Left renal cortex interstitium (tissue), 4 donors: ENCODE measurements at regions not wholly inside any gene's neighbourhood (a gene's known extent, or its start where the extent isn't known, plus 50 kb on each side); places are given as distances from the start of the nearest gene placed in this dataset.
"Not testable (repeated sequence)": the region's sequence is repeated elsewhere in the genome, so short reads cannot be mapped to it uniquely, and the experiment has no call there.

ENCODE experiments used
- DNase-seq, 4 donors: peaks; one replicate each; pipeline ENCODE4 v3.0.0-alpha.2; 2013; ENCODE audit warnings: low read depth in 4 of 4, low spot score in 2 of 4, missing footprints in 1 of 4

DNA sequence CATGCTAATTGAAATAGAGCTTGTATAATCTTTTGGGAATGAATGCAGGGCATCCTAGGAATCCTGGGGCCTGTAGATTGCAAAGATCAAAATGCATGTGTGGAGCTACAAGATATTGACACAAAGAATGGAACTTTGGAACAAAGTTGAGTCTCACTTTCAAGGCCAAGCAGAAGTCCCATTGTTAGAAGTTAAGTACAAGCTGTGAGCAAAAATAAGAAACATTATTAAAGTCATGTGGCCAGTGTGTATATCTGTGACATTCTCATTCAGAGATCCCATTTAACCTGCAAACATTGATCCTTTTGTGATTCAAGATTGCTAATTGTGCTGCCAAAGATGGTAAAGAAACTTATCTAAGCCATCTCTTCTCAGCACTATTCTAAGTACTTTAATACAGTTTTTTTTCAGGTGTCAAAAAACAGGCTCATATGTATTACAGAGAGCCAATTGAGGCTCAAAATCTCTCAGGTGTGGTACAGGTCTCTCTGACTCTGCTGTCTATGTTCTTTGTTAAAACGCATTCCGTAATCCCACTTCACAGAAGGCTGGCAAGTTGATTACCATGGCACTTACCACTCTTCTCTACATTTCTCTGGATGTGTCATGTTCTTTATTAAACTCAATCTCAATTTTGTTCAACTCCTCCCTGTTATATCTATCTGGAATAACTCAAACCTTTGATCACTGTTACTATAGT lies 704.4 kb upstream of the NEGR1 start:
- no peak for DNase-seq

- not testable (repeated sequence) for DNase-seq
Measured at GRCh38 chr1:72985024-72985423, 702.7 kb upstream of the NEGR1 start.

DNA sequence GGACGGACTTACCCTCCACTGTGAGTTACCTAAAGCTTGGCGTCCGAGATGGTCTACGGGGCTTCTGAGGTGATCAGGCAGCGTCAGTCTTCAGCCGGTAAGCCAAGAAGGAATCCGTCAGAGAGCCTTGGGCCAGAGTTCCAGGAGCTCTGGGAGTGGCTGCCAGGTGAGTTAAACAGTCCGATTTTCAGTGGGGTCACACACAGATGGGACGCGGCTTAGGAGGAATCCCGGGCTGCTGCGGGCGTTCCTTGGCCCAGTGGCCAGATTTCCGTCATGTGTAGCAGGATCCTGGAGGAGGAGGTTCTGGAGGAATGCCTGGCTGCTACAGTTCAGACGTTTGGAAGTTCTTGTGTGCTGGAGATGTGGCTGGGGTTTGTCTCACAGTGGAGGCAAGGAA lies 700.7 kb upstream of the NEGR1 start:
- DNase-seq = not testable (repeated sequence)

GRCh38 chr1:72969461-72969860 lies 687.1 kb upstream of the NEGR1 start:
- DNase-seq = no peak

DNA sequence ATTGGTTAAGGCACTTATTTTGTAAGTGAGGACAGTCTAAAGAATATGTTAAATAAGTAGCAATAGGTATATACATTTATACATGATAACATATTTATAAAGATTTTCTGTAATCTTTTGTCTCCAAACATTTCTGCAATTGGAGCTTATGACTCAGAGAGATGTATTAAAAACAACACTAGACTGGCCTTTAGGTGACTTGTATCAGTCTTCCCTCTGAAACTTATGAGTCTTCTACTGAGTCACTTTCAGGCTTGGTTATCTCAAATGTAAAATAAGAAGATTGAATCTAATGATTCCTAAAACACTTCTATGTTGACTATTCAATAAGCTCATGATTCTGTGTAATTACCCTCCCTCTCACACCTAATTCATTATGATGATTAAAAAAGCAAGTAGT lies 672.6 kb upstream of the NEGR1 start:
- no peak for DNase-seq

DNA sequence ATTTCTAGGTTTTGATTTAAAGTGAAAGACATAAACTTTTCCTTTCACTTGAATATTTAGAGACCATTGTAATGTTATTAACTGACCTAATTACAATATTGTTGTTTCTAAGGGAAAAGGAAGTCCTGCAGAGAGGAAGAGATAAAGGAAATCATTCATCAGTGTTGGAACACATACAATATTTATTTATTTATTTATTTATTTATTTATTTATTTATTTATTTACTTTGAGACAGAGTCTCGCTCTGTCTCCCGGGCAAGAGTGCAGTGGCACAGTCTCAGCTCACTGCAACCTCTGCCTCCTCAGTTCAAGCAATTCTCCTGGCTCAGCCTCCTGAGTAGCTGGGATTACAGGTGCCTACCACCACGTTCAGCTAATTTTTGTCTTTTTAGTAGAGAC lies 668.6 kb upstream of the NEGR1 start:
- DNase-seq = not testable (repeated sequence)

GRCh38 chr1:72946903-72947499 lies 664.7 kb upstream of the NEGR1 start:
- no peak for DNase-seq

DNA sequence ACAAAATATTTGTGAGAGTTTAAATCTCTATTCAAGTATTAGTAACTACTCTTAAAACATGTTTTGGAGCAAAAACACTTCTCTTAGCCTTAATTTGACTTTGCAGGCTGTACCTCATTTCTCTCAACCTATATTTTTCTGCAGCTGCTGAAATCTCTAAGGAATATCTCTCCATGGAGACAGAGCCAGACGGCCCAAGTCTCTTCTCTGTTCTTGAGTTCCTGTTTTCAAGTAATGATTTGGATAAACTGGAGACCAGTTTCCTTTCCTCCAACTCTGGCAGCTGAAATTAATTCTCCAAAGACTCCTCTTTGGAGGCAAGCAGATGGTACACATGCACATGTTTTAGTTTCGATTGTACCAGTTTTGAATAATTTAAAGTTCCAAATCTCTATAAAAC lies 659.7 kb upstream of the NEGR1 start:
- DNase-seq = no peak

- no peak for DNase-seq
Measured at GRCh38 chr1:72938408-72938807, 656.1 kb upstream of the NEGR1 start.

GRCh38 chr1:72937905-72938304 lies 655.6 kb upstream of the NEGR1 start:
- DNase-seq = no peak

DNA sequence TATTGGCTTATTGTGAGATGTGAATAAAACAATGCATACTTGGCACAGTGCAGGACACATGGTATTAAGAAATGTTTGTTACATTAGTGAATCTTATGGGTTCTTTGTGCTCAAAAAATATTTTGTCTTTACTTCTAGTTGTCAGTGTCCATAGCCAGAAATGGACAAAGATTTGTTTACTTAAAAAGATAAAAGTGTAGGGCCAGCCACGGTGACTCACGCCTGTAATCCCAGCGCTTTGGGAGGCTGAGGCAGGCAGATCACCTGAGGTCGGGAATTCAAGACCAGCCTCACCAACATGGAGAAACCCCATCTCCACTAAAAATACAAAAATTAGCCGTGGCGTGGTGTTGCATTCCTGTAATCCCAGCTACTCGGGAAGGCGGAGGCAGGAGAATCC lies 654.6 kb upstream of the NEGR1 start:
- no peak for DNase-seq

GRCh38 chr1:72936151-72936740 lies 653.9 kb upstream of the NEGR1 start:
- no peak for DNase-seq

DNA sequence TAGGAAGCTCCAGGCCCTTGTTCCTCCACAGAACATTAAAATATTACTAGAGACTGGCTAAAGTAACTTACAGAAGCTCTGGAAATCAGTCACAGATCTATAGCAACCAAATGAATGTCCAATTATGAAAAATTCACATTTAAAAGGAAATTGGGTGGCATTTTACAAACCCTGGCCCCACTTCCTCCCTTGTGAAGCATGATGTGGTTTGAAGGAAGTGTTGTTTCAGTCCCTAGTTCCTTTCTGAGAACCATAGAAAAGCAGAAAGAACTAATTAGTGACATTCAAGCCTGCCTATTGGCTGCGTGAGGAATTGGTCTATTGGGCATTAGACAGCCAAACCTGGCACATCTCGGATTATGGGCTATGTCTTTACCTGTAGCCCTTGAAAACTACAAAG lies 649.7 kb upstream of the NEGR1 start:
- no peak for DNase-seq

DNA sequence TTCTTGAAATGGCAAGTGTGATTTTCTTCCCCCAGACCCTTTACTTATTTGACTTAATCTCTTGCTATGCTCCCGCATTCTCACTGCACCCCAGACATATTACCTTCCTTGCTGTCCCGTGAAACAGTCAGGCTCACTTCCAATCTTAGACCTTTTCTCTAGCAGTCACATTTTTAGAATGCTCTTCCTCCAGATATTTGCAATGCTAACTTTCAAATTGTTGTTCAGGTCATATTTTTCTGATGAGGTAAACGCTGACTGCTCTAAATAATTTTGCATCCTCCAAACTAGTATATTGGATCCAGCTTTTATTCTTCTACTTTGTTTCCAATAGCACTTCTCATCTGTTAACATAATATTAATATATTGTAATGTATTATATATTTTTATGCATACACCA lies 648.2 kb upstream of the NEGR1 start:
- DNase-seq = no peak

DNA sequence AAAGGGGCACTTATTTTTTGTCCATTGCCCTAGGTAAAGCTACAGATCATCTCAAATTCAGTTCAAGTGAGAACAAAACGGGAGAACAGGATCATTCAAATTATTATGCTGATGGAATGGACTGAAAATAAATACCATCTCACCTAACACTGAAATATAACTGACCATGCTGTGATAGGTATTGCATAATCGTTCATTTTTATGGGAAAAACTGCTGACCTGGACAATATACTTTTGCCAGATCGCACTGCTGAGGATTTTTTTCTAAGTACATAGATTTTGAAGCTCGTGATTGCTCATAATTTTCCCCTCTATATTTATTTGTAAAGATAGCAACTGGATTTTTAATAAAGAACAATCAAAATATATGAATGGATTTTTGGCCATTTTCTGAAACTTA lies 636.6 kb upstream of the NEGR1 start:
- DNase-seq = no peak

- no peak for DNase-seq
Measured at GRCh38 chr1:72917920-72918319, 635.6 kb upstream of the NEGR1 start.

DNA sequence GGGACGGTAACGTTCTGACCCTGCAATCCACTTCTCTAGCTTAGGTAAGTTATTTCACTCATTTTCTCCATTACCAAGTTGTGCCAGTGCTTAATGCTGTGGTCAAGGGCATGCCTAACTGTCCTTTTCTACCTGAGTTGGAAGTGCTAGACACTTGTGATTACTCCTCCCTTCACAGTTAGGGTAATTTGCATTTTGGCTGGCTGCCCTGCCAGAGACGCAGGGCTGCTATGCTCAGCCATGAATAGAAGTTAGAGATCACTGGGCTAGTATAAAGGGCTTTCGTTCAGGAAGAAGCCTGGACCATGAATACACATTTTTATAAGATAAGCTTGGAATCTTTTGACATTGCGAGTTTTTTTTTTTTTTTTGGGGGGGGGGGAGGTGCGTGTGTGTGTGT lies 633.2 kb upstream of the NEGR1 start:
- DNase-seq = no peak

DNA sequence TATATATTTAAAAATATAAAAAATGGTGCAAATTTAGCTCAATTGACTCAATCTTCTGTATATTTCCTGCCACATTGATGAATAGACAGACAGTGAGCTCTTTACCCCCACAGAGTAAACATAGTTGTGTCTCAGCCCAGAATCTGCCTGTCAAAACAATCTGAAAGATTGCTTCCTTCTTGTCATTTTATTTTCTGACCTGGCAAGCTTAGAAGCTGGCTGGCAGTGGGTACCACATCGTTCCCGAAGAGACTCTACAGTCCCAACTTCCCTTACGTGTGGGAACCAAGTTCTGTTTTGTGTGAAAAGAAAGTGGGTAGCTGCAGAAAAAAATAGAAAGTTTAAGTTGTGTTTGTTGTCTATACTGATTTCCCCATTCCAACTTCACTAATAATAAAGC lies 629.3 kb upstream of the NEGR1 start:
- DNase-seq = no peak

- DNase-seq = no peak
Measured at GRCh38 chr1:72896256-72896655, 613.9 kb upstream of the NEGR1 start.

DNA sequence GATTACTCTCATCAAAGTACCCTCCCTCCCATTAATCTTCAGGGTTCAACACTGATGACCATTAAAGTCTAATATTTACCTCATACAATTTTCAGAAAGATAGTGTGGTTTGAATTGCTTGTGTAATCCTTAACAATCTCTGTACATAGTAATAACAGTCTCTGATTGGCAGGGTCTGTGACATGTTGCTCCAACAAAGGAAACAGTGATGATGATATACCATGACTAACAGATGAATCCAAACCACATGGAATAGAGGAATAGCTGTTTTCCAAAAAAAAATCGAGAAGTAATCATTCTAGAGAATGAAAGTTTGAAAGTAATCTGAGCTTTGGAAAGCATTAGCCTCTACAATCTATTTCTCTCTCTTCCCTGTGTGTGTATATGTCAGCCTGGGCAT lies 610.1 kb upstream of the NEGR1 start:
- DNase-seq = no peak

DNA sequence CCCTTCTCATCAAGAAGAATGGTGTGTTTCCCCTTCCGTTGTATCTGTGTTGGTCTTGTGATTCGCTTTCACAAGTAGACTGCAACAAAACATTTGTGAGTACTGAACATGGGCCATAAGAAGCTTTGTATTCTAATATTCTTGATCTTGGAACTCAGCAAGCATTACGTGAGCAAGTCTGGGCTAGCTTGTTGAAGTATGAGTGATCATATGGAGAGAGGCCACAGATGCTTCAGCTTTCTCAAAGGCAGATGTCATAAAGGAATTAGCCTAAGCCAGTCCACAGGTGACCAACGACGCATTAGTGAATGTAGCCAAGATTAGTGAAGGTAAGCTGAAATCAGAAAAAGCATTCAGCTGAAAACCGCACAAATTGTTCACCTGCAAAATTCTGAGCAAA lies 609.6 kb upstream of the NEGR1 start:
- DNase-seq = no peak

DNA sequence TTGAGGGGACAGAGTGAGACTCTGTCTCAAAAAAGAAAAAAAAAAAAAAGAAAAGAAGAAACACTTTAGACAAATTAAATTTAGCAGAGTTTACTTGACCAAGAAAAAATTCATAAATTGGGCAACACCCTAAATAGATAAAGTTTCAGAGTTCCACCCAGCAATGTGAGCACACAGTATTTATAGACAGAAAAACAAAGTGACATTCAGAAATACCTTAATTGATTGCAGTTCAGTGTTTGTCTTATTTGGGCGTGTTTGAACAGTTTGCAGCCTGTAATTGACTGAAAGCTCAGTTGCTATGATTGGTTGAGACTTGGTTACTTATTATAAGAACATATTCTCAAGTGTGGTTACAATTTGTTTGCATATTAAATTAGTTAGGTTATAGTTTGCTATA lies 603.5 kb upstream of the NEGR1 start:
- no peak for DNase-seq
